IMR-90 (cell line): ENCODE measurements at regions not wholly inside any gene's neighbourhood (a gene's known extent, or its start where the extent isn't known, plus 50 kb on each side); places are given as distances from the start of the nearest gene placed in this dataset.

Source experiments
- CEBPB ChIP-seq: IDR thresholded peaks from 2 replicates; pipeline ENCODE4 v1.6.1; 2012; ENCODE audit warnings: low read depth, low read length, improper control_type of control experiment
- CHD1 ChIP-seq: IDR thresholded peaks from 2 replicates; pipeline ENCODE4 v1.6.1; 2012; ENCODE audit warnings: low read depth, low read length, improper control_type of control experiment
- CTCF ChIP-seq: conservative IDR thresholded peaks from 2 replicates; pipeline ENCODE4 v1.5.1; 2012; ENCODE audit warnings: mild to moderate bottlenecking, low read depth, low read length, improper control_type of control experiment
- ELK1 ChIP-seq: fragments of 150-350 bp; IDR thresholded peaks from 2 replicates; pipeline ENCODE4 v1.6.1; 2016; ENCODE audit warnings: low read depth, mild to moderate bottlenecking, low read length, moderate library complexity, borderline replicate concordance
- FOS ChIP-seq: fragments of 150-350 bp; IDR thresholded peaks from 2 replicates; pipeline ENCODE4 v1.6.1; 2016; ENCODE audit warnings: low read depth, low read length
- MAFK ChIP-seq: IDR thresholded peaks from 2 replicates; pipeline ENCODE4 v1.6.1; 2012; ENCODE audit warnings: low read depth, low read length, improper control_type of control experiment
- MXI1 ChIP-seq: IDR thresholded peaks from 2 replicates; pipeline ENCODE4 v1.6.1; 2012; ENCODE audit warnings: low read depth, mild to moderate bottlenecking, low read length, moderate library complexity, borderline replicate concordance
- POLR2A ChIP-seq: IDR thresholded peaks from 2 replicates; pipeline ENCODE4 v1.6.1; 2012; ENCODE audit warnings: mild to moderate bottlenecking, low read depth, low read length
- RAD21 ChIP-seq: IDR thresholded peaks from 2 replicates; pipeline ENCODE4 v1.6.1; 2012; ENCODE audit warnings: low read length, improper control_type of control experiment
- RCOR1 ChIP-seq: IDR thresholded peaks from 2 replicates; pipeline ENCODE4 v1.6.1; 2012; ENCODE audit warnings: mild to moderate bottlenecking, low read length, improper control_type of control experiment; ENCODE audit not compliant: insufficient replicate concordance
- RFX5 ChIP-seq: IDR thresholded peaks from 2 replicates; pipeline ENCODE4 v1.8.0; 2012; ENCODE audit warnings: low read depth, mild to moderate bottlenecking, low read length, moderate library complexity
- SMC3 ChIP-seq: fragments of 150-350 bp; IDR thresholded peaks from 2 replicates; pipeline ENCODE4 v1.6.1; 2016; ENCODE audit warnings: low read depth, mild to moderate bottlenecking, antibody characterized with exemption, low read length, moderate library complexity

- no peak for TF ChIP-seq RCOR1
- no peak for TF ChIP-seq CHD1
- no peak for TF ChIP-seq POLR2A
- TF ChIP-seq CTCF: no peak
- no peak for TF ChIP-seq RFX5
- TF ChIP-seq SMC3: no peak
- no peak for TF ChIP-seq MAFK
- no peak for TF ChIP-seq CEBPB
- TF ChIP-seq FOS: no peak
- no peak for TF ChIP-seq ELK1
- no peak for TF ChIP-seq MXI1
- no peak for TF ChIP-seq RAD21
These were observed 637.8 kb upstream of the LUZP2 start for GRCh38 chr11:23859087-23859486.
